ENCODE measurements at regions not wholly inside any gene's neighbourhood (a gene's known extent, or its start where the extent isn't known, plus 50 kb on each side); places are given as distances from the start of the nearest gene placed in this dataset.

GRCh38 chr1:29827801-29828525 is 591.6 kb downstream of the PTPRU start:
- intact Hi-C loops (cut with DNase I) = no loop called here
- DNase-seq = peak in 1 of 42 donors; percentile 16

DNA sequence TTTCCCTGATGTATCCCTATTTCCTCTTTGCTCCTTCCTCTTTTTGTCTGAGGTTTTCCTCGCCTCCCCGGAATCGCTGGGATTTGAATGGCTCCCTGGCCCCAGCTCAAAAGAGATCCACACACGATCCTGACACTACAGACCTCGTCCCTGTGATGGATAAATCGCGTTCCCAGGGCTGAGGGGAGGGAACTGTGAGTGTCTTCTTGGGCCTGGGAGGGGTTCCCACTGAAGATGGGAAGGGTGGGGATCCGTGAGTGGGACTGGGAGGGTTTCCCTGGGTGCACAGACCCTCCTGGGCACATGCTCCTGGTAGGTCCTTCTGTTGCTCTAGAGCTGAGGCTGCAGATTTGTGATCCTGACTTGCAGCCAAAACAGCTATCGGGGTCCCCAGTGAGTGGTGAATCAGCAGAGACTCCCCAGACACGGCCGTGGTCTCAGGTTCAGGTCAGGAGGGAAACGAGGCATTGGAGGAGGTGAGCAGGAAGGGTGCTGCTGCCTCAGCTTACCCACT is 591.0 kb downstream of the PTPRU start:
- intact Hi-C loops (cut with DNase I) = no loop called here
- DNase-seq = peak in 1 of 42 donors; percentile 21

GRCh38 chr1:29826646-29827045 is 590.3 kb downstream of the PTPRU start:
- intact Hi-C loops (cut with DNase I) = no loop called here
- peak in 1 of 42 donors; percentile 5 for DNase-seq

GRCh38 chr1:29825941-29826415 is 589.7 kb downstream of the PTPRU start:
- DNase-seq = peak in 2 of 42 donors; percentile 1 to 29
- intact Hi-C loops (cut with DNase I) = no loop called here

DNA sequence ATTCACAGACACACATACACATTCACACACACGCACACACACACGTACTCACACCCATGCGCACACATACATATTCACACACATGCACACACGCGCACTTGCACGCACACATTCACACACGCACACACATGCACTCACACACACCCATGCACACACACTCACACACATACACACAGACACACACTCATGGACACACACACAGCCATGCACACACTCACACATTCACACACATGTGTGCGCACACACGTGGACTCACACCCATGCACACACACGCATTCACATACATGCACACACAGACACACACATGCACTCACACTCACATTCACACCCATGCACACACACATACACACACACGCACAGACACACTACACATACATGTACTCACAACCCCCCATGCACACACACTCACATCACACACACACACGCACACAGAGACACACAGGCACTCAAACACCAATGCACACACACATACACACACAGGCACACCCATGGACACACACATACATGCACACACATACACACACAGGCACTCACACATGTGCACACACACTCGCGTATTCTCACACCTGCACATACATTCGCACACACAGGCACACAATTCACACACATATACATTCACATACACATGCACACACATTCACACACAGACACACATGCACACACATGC is 589.1 kb downstream of the PTPRU start:
- intact Hi-C loops (cut with DNase I) = no loop called here
- DNase-seq = peak in 2 of 42 donors; percentile 2 to 5

GRCh38 chr1:29824511-29825273 is 588.4 kb downstream of the PTPRU start:
- DNase-seq = peak in 1 of 42 donors; percentile 7

GRCh38 chr1:29824025-29824424 is 587.7 kb downstream of the PTPRU start:
- intact Hi-C loops (cut with DNase I) = no loop called here
- peak in 1 of 42 donors; percentile 5 for DNase-seq

More at GRCh38 chr1:29824511-29825273, 588.4 kb downstream of the PTPRU start:
- intact Hi-C loops (cut with DNase I) = no loop called here

GRCh38 chr1:29823561-29823960 is 587.2 kb downstream of the PTPRU start:
- intact Hi-C loops (cut with DNase I) = no loop called here

DNA sequence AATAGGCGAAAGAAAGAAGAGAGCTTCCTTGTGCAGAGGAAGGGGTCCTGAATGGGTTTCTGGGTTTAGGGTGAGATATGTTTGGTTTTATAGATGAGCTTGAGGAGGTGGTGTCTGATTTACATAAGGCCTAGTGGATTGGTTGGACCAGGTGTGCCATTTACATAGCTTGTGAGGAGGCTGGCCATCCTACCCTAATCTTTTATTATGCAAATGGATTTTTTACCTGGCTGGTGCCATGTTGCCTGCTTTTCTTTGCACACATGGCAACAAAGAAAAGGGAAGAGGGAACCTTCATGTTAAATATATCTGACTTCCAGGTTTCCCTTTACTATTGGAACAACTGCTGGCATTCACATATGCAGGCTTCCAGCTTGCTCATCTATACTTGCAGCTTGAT is 585.3 kb downstream of the PTPRU start:
- peak in 1 of 42 donors; percentile 1 for DNase-seq
- intact Hi-C loops (cut with DNase I) = no loop called here

More at GRCh38 chr1:29823561-29823960, 587.2 kb downstream of the PTPRU start:
- DNase-seq = peak in 2 of 42 donors; percentile 18 to 31

- DNase-seq = peak in 1 of 42 donors; percentile 7
- intact Hi-C loops (cut with DNase I) = no loop called here
Observed at GRCh38 chr1:29820401-29820800, 584.1 kb downstream of the PTPRU start.

DNA sequence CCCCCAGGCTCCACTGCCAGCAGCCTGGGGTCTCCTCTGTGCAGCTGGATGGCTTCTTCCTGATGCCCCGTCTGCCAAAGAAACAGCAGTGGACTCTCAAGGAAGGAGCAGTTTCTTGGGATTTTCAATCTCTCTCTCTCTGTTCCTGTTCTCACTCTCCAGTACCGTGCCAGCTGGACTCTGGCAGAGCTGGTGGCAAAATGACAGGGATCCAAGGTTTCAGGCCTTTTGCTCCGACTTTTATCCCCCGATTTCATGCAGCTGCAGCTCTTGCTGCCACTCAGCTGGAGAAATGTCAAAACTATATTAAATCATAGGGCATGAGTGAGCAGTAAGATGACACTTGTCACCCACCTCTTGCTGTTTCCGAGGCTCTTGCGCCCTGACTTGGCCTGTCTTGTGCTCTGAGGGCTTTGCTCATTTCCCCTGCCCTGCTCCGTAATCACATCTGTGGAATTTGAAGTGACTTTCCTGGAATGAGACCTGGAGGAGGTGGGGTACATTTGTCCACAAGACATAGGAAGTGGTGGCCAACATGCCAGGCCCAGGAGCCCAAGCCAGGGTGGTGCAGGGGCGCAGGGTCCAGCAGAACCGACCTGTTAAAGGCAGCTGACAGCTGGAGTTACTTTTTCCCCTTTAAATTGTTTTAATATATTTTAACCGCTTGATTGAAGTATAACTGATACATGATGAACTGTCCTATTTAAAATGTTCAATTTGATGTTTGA is 576.2 kb downstream of the PTPRU start:
- DNase-seq = peak in 3 of 42 donors; percentile 14 to 23 (median 18)
- intact Hi-C loops (cut with DNase I) = no loop called here

GRCh38 chr1:29811727-29812407 is 575.5 kb downstream of the PTPRU start:
- intact Hi-C loops (cut with DNase I) = no loop called here
- peak in 2 of 42 donors; percentile 4 to 18 for DNase-seq

DNA sequence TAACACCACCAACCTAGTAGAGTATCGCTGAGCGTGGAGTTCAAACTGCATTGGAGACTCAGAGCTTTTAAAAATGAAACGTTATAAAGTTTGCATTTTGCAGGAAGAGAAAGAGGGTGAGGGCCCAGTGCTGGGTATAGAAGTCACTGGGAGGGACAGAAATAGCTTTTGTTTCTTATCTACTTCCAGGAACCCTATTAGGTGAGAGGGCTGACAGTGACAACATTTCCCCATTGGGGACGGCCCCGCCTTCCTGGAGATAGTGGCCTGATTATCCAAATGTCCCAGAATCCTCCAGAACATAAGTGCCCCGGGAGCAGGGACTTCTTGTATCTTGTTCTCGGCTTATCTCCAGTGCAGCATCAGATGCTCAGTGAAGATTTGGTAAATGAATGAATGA is 574.9 kb downstream of the PTPRU start:
- intact Hi-C loops (cut with DNase I) = no loop called here
- DNase-seq = peak in 3 of 42 donors; percentile 1 to 21 (median 6)

- peak in 3 of 42 donors; percentile 5 to 32 (median 7) for DNase-seq
- intact Hi-C loops (cut with DNase I) = no loop called here
Observed at GRCh38 chr1:29810121-29811120, 574.1 kb downstream of the PTPRU start.

DNA sequence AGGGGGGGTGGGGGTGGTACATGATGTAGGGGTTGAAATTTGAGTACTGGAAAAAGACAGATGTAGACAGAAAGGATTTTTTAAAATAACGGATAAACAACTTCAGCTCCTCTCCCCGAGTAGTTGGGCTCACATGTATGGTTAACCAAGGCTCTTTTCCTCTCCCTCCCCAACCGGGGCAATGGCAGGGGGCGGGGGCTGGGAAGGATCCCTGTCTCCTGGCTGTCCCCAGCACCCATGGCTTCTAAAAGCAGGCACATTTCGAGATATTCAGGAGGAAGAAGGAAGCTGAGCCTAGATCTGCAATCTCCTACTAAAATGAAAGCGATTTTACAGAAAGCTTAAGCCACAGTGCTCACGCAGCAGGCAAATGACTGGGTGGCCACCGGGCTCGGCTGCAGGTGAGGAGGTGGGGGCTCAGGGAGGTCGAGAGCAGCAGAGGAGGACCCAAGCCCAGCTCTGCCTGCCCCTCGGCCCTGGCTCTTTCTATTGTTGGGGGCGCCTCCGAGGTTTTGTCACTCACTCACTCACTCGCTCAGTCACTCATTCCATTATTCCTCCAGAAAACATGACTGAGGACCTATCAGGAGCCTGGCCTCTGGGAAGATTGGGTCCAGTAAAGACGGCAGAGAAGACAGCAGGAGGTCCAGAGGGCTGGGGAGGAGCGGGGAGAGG is 573.3 kb downstream of the PTPRU start:
- intact Hi-C loops (cut with DNase I) = no loop called here
- peak in 3 of 42 donors; percentile 2 to 15 (median 5) for DNase-seq

Measured in head of caudate nucleus (tissue), 42 donors.